ENCODE measurements at regions not wholly inside any gene's neighbourhood (a gene's known extent, or its start where the extent isn't known, plus 50 kb on each side); places are given as distances from the start of the nearest gene placed in this dataset.

DNA sequence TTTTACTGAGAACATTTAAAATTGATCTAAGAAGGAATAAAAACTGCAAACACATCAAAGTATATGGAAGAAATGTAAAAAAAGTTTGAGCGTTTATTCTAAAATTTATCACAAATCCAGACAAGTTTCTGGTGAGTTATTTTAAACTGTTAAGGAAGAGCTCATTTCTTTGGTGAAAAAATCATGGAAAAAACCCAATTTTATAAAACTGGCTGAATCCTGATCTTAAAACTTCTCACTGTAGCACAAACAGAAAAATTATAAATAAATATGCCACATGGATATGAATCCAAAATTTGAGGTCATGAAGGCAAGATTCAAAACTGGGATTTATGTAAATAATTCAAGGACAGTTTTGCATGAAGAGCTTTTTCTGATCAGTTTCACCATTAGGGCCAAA is 205.1 kb upstream of the RGMA start:
- TF ChIP-seq, protein P1, sequence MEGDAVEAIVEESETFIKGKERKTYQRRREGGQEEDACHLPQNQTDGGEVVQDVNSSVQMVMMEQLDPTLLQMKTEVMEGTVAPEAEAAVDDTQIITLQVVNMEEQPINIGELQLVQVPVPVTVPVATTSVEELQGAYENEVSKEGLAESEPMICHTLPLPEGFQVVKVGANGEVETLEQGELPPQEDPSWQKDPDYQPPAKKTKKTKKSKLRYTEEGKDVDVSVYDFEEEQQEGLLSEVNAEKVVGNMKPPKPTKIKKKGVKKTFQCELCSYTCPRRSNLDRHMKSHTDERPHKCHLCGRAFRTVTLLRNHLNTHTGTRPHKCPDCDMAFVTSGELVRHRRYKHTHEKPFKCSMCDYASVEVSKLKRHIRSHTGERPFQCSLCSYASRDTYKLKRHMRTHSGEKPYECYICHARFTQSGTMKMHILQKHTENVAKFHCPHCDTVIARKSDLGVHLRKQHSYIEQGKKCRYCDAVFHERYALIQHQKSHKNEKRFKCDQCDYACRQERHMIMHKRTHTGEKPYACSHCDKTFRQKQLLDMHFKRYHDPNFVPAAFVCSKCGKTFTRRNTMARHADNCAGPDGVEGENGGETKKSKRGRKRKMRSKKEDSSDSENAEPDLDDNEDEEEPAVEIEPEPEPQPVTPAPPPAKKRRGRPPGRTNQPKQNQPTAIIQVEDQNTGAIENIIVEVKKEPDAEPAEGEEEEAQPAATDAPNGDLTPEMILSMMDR (conservative IDR thresholded peaks at IDR 0.05), result no peak
- no peak for TF ChIP-seq ZFX (IDR thresholded peaks at IDR 0.05)

Data from C4-2B (cell line).